Suprapubic skin (tissue), 3 donors: ENCODE measurements at regions not wholly inside any gene's neighbourhood (a gene's known extent, or its start where the extent isn't known, plus 50 kb on each side); places are given as distances from the start of the nearest gene placed in this dataset.

Experiments used
- POLR2AphosphoS5 ChIP-seq, 3 donors: sonication (generic); formaldehyde crosslinking; IDR thresholded peaks; one replicate each; pipeline ENCODE4 v1.6.1; 2017; ENCODE audit warnings: antibody characterized with exemption in 3 of 3
- TF ChIP-seq, protein P1 (sequence below), 2 donors: fragments of 200-600 bp in 1 of 2; fragments of 450-650 bp in 1 of 2; sonication (generic) in 1 of 2; IDR thresholded peaks; one replicate each; pipeline ENCODE4 v1.5.1; 2016 to 2019; ENCODE audit warnings: antibody characterized with exemption in 2 of 2, mild to moderate bottlenecking in 1 of 2, moderate library complexity in 1 of 2

DNA sequence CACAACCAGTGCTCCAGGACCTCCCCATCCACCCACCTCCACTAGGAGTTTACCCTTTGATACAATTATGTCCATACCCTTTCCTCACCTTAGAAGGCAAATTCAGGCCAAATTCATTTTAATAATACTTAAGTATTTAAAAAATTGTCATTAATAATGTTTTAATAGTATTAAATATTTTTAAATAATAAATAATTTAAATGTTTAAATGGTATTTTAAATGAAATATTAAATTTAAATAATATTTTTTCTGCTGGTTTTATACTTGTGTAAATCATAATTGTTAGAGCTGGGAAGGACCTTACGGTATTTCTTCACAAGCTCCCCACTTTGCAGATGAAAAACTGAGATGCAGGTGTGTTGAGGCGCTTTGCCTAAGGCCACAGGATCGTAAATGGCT lies 67.8 kb downstream of the NRN1 start:
- TF ChIP-seq, protein P1, sequence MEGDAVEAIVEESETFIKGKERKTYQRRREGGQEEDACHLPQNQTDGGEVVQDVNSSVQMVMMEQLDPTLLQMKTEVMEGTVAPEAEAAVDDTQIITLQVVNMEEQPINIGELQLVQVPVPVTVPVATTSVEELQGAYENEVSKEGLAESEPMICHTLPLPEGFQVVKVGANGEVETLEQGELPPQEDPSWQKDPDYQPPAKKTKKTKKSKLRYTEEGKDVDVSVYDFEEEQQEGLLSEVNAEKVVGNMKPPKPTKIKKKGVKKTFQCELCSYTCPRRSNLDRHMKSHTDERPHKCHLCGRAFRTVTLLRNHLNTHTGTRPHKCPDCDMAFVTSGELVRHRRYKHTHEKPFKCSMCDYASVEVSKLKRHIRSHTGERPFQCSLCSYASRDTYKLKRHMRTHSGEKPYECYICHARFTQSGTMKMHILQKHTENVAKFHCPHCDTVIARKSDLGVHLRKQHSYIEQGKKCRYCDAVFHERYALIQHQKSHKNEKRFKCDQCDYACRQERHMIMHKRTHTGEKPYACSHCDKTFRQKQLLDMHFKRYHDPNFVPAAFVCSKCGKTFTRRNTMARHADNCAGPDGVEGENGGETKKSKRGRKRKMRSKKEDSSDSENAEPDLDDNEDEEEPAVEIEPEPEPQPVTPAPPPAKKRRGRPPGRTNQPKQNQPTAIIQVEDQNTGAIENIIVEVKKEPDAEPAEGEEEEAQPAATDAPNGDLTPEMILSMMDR (IDR thresholded peaks at IDR 0.05) = no peak
- no peak for TF ChIP-seq POLR2AphosphoS5 (IDR thresholded peaks at IDR 0.05)
